GM12878 (cell line): ENCODE measurements at regions not wholly inside any gene's neighbourhood (a gene's known extent, or its start where the extent isn't known, plus 50 kb on each side); places are given as distances from the start of the nearest gene placed in this dataset.

Experiments used
- ATAC-seq: fragments of 200-7000 bp; cut with Tn5 transposase; 3 replicates; pipeline ENCODE4 v1.9.1; 2020; ENCODE audit warnings: mild to moderate bottlenecking, moderate library complexity
- BruUV-seq: library from RNA; stranded (reverse); fragments of 400-500 nt; replicated peaks from 2 replicates; lab custom pipeline; 2021; lab: Mats Ljungman, UMichigan
- CTCF ChIA-PET: fragments of 300-600 bp; sonication (Branson Sonifier 250); formaldehyde crosslinking; extraction: SDS; loops from one replicate; lab custom pipeline; 2021; ENCODE audit warnings: inconsistent platforms; lab: Yijun Ruan, JAX
- POLR2A ChIA-PET: fragments of 350-600 bp; formaldehyde crosslinking; extraction: SDS; loops from one replicate; lab custom pipeline; 2021; ENCODE audit warnings: inconsistent platforms; lab: Charles Lee
- RAD21 ChIA-PET: fragments of 300-600 bp; sonication (Branson Sonifier 250); formaldehyde crosslinking; loops from one replicate; lab custom pipeline; 2023; ENCODE audit warnings: antibody characterized with exemption; ENCODE audit not compliant: unreplicated experiment; lab: Charles Lee
- SMC1A ChIA-PET: fragments of 300-600 bp; sonication (Branson Sonifier 250); formaldehyde crosslinking; loops from one replicate; lab custom pipeline; 2023; ENCODE audit not compliant: unreplicated experiment, uncharacterized antibody; lab: Charles Lee
- DNase-seq: peaks from one replicate; pipeline ENCODE4 v3.0.0-alpha.2; 2011; ENCODE audit warnings: low read depth, low spot score
- FAIRE-seq: peaks from 3 replicates; lab custom pipeline; 2011; peaks lifted over from hg19 to GRCh38; lab: Jason Lieb, UNC
- H2AFZ ChIP-seq: 2 replicates; pipeline ENCODE4 v1.6.0; 2011; ENCODE audit warnings: low read depth, low read length, control low read depth; ENCODE audit not compliant: control insufficient read depth
- H3K27ac ChIP-seq: 2 replicates; pipeline ENCODE4 v1.5.1; 2011; ENCODE audit warnings: control low read depth; ENCODE audit not compliant: control insufficient read depth, insufficient read depth
- H3K27me3 ChIP-seq, 2 experiments: replicated peaks in 1 of 2; 2 replicates each; pipeline versions ENCODE4 v1.6.0 to v1.6.1; 2011; ENCODE audit warnings: low read length in 1 of 2; ENCODE audit not compliant: control insufficient read depth in 2 of 2, insufficient read depth in 2 of 2
- H3K36me3 ChIP-seq, 2 experiments: 2 replicates each; pipeline ENCODE4 v1.5.1; 2011; ENCODE audit warnings: low read length in 1 of 2; ENCODE audit not compliant: control insufficient read depth in 2 of 2, insufficient read depth in 2 of 2
- H3K4me1 ChIP-seq: 2 replicates; pipeline ENCODE4 v1.6.1; 2011; ENCODE audit warnings: mild to moderate bottlenecking, low read length, moderate library complexity, mixed read lengths; ENCODE audit not compliant: control insufficient read depth, insufficient read depth
- H3K4me2 ChIP-seq: 2 replicates; pipeline ENCODE4 v1.6.0; 2011; ENCODE audit warnings: control low read depth; ENCODE audit not compliant: control insufficient read depth, insufficient read depth
- H3K4me3 ChIP-seq: fragments of 200-600 bp; sonication (generic); 2 replicates; pipeline ENCODE4 v1.5.1; 2016
- H3K79me2 ChIP-seq: 2 replicates; pipeline ENCODE4 v1.6.0; 2011; ENCODE audit warnings: low read length; ENCODE audit not compliant: control insufficient read depth, insufficient read depth
- H3K9ac ChIP-seq: 2 replicates; pipeline ENCODE4 v1.8.0; 2011; ENCODE audit warnings: low read length, control low read depth, mixed read lengths; ENCODE audit not compliant: control insufficient read depth, insufficient read depth
- H3K9me3 ChIP-seq: replicated peaks from 3 replicates; pipeline ENCODE4 v1.5.1; 2011; ENCODE audit warnings: mild to moderate bottlenecking, low read length; ENCODE audit not compliant: control insufficient read depth, insufficient read depth
- H4K20me1 ChIP-seq: 2 replicates; pipeline ENCODE4 v1.6.0; 2011; ENCODE audit not compliant: control insufficient read depth, insufficient read depth
- BACH1 ChIP-seq: fragments of 450-650 bp; IDR thresholded peaks from 2 replicates; pipeline ENCODE4 v1.6.1; 2017; ENCODE audit warnings: mild to moderate bottlenecking, borderline replicate concordance
- BCLAF1 ChIP-seq: fragments of 450-650 bp; IDR thresholded peaks from 2 replicates; pipeline ENCODE4 v1.6.1; 2017; ENCODE audit warnings: antibody characterized with exemption, mild to moderate bottlenecking, moderate library complexity
- BMI1 ChIP-seq: fragments of 450-650 bp; IDR thresholded peaks from 2 replicates; pipeline ENCODE4 v1.6.1; 2016; ENCODE audit warnings: mild to moderate bottlenecking, moderate library complexity, borderline replicate concordance
- ETV6 ChIP-seq, 2 experiments: fragments of 450-650 bp in 1 of 2; IDR thresholded peaks in 1 of 2; conservative IDR thresholded peaks in 1 of 2; 2 replicates each; pipeline ENCODE4 v1.6.1; 2014; ENCODE audit warnings: antibody characterized with exemption in 1 of 2, borderline replicate concordance in 1 of 2, low read depth in 1 of 2, mild to moderate bottlenecking in 1 of 2, moderate library complexity in 1 of 2
- FOXK2 ChIP-seq: fragments of 450-650 bp; IDR thresholded peaks from 2 replicates; pipeline ENCODE4 v1.6.1; 2017; ENCODE audit warnings: mild to moderate bottlenecking, moderate library complexity
- FOXM1 ChIP-seq: IDR thresholded peaks from 2 replicates; pipeline ENCODE4 v1.6.1; 2012; ENCODE audit warnings: low read depth, mild to moderate bottlenecking, inconsistent platforms, low read length, moderate library complexity
- IRF3 ChIP-seq: fragments of 450-650 bp; IDR thresholded peaks from 2 replicates; pipeline ENCODE4 v1.6.1; 2014; ENCODE audit warnings: mild to moderate bottlenecking
- KDM1A ChIP-seq: fragments of 200-600 bp; sonication (generic); IDR thresholded peaks from 2 replicates; pipeline ENCODE4 v1.6.1; 2016; ENCODE audit warnings: borderline replicate concordance
- MLLT1 ChIP-seq: fragments of 450-650 bp; IDR thresholded peaks from 2 replicates; pipeline ENCODE4 v1.6.1; 2016; ENCODE audit warnings: mild to moderate bottlenecking
- SMAD1 ChIP-seq: fragments of 450-650 bp; IDR thresholded peaks from 2 replicates; pipeline ENCODE4 v1.6.1; 2018; ENCODE audit warnings: mild to moderate bottlenecking, low read depth; ENCODE audit not compliant: partially characterized antibody
- TCF12 ChIP-seq: IDR thresholded peaks from 2 replicates; pipeline ENCODE4 v1.6.1; 2011; ENCODE audit warnings: low read depth, mild to moderate bottlenecking, low read length
- TCF3 ChIP-seq: IDR thresholded peaks from 2 replicates; pipeline ENCODE4 v1.6.1; 2012; ENCODE audit warnings: low read depth, mild to moderate bottlenecking, low read length, borderline replicate concordance; ENCODE audit not compliant: insufficient read depth
- ZBED1 ChIP-seq: IDR thresholded peaks from 2 replicates; pipeline ENCODE4 v1.6.1; 2016; ENCODE audit warnings: borderline replicate concordance
- ZZZ3 ChIP-seq: IDR thresholded peaks from 2 replicates; pipeline ENCODE4 v1.6.1; 2011; ENCODE audit warnings: low read depth; ENCODE audit not compliant: control insufficient read depth, insufficient read length
- WGBS: methylation state at CpG from one replicate; pipeline ENCODE4 v1.1.6; 2016; ENCODE audit warnings: low lambda C conversion rate; ENCODE audit not compliant: insufficient replicate concordance, insufficient coverage; ENCODE audit errors: missing lambda C conversion rate; 5-methylcytosine and 5-hydroxymethylcytosine counted together
- in situ Hi-C: fragments of 300-500 bp; cut with MboI; formaldehyde crosslinking; loops from 9 replicates; pipeline ENCODE4 v1.14.3; 2018; ENCODE audit warnings: mixed read lengths
- intact Hi-C: fragments of 100-400 bp; cut with micrococcal nuclease; formaldehyde crosslinking; loops from one replicate; pipeline ENCODE4 v1.14.2; 2022; ENCODE audit not compliant: unreplicated experiment

GRCh38 chr4:38314663-38315062 is 349.3 kb upstream of the KLF3 start:
- no peaks in the 10 kb centered on the region for H4K20me1 ChIP-seq

More at GRCh38 chr4:38314663-38315062, 349.3 kb upstream of the KLF3 start:
- ChIA-PET SMC1A (interaction anchor here (0.6 to 1.7 kb wide), 11 partner anchors 9 to 362 kb away, joined by 3 to 7 read pairs (median 3); no protein-coding TSS in a partner anchor), RAD21 (interaction anchor here (1.3 to 2.4 kb wide), 3 partner anchors 135 to 416 kb away, joined by 3 to 9 read pairs (median 4); no protein-coding TSS in a partner anchor), CTCF (interaction anchor here (0.6 to 4.8 kb wide), 2 partner anchors 135 to 177 kb away, joined by 3 to 27 read pairs; no protein-coding TSS in a partner anchor), POLR2A (interaction anchor here (0.5 to 0.8 kb wide), 3 partner anchors 187 to 308 kb away, joined by 3 read pairs; no protein-coding TSS in a partner anchor)
- WGBS: 98% methylated on average over 5 of the region's 5 CpGs
- in situ Hi-C loops (loop anchor here (5.0 to 25.0 kb wide), 5 partner anchors 132 to 548 kb away; partner anchors contain the start of genes FAM114A1 and TLR6), intact Hi-C loops (loop anchor here (5.0 to 10.0 kb wide), 2 partner anchors 208 to 420 kb away; partner anchors contain the start of gene TBC1D1)
- no peaks in the 10 kb centered on the region for H3K36me3 ChIP-seq
- no peak overlapping the region for H3K9ac ChIP-seq
- no peak overlapping the region for H3K4me3 ChIP-seq
- DNase-seq (no peak), FAIRE-seq (no peak), ATAC-seq (no peak)
- no TSS peak for BruUV-seq
- no peak overlapping the region for H3K27ac ChIP-seq
- no peaks in the 10 kb centered on the region for H3K27me3 ChIP-seq
- no peaks in the 10 kb centered on the region for H3K9me3 ChIP-seq
- no peaks in the 10 kb centered on the region for H3K79me2 ChIP-seq
- no peak overlapping the region for H3K4me2 ChIP-seq
- peaks cover 40% of the 10 kb centered on the region for H3K4me1 ChIP-seq
- no peak overlapping the region for H2AFZ ChIP-seq
- no peak for TF ChIP-seq BCLAF1
- no peak for TF ChIP-seq BACH1
- TF ChIP-seq ZZZ3: no peak
- no peak for TF ChIP-seq BMI1
- TF ChIP-seq TCF12: no peak
- no peak for TF ChIP-seq ZBED1
- no peak for TF ChIP-seq KDM1A
- no peak for TF ChIP-seq ETV6 (conservative IDR thresholded peaks at IDR 0.05 in 1 of 2, IDR thresholded peaks at IDR 0.05 in 1 of 2; ENCODE audit: borderline replicate concordance in 1 of 2, low read depth in 1 of 2)
- no peak for TF ChIP-seq FOXM1
- no peak for TF ChIP-seq MLLT1
- no peak for TF ChIP-seq SMAD1
- no peak for TF ChIP-seq FOXK2
- no peak for TF ChIP-seq TCF3
- no peak for TF ChIP-seq IRF3
